GM04503 (cell line): ENCODE measurements at regions not wholly inside any gene's neighbourhood (a gene's known extent, or its start where the extent isn't known, plus 50 kb on each side); places are given as distances from the start of the nearest gene placed in this dataset.
"Not testable (repeated sequence)": the region's sequence is repeated elsewhere in the genome, so short reads cannot be mapped to it uniquely, and the experiment has no call there.

Experiments
- DNase-seq: peaks from one replicate; pipeline ENCODE4 v3.0.0-alpha.2; 2012; ENCODE audit warnings: low read depth

DNA sequence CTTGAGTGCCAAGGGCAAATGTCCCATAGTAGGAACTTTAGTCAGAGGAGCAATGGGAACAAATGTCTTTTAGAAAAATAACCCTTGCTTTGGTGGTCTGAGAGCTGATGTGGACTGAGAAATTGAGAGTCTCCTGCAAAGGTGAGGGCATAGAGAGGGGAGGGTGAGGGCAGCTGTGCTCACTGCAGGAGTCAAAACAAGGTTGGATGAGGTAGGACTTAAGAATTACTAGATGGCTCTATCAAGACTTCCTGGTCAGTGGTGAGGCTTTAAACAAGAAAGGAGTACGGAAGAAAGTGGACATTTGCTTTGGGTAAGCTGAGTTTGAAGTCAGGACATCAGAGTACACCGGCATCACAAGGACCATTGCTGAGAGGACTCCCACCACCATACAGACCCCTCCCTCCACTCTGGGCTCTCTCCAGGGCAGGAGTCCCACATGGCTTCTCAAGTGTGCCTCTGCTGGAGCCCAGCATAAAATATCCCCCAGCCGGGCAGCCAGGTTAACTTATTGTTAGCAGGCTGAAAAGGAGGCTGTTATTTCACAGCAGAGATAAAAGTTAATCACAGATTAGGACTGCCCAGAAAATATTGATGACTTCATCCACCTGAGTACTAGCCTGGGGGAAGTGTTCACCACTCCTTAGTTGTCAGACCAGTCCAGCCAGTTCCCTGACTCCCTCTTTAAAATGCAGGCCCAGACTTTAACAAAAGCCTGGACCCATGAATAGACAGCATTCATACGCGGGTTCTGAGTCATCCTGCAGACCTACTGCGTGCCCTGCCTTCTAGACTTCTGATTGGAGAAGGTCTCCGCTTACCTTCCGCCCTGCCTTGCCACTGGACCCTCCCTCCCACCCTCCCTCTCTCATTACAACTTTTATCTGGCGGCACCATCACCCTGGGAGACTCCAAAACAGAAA is 167.2 kb downstream of the BCL2L11 start:
- DNase-seq = not testable (repeated sequence)

DNA sequence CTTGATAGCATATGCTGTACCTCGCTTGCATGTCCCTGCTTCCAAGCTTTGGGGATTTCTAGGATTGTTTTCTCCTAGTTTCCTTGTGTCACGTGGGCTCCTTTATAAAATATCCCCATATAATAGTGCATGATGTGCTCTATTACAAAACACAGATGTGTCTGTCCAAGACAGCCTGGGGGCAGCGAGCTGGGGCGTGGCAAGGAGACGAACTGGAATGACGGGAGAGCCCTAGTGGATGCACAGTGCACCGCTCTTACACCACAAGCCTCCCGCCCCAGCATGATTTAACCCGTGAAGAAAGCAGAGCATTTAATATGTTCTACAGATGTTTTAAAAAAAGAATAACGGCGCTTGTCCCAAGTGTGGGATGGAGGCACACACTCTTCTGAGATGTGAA is 169.7 kb downstream of the BCL2L11 start:
- not testable (repeated sequence) for DNase-seq

- not testable (repeated sequence) for DNase-seq
Measured at GRCh38 chr2:111291566-111291965, 170.9 kb downstream of the BCL2L11 start.

DNA sequence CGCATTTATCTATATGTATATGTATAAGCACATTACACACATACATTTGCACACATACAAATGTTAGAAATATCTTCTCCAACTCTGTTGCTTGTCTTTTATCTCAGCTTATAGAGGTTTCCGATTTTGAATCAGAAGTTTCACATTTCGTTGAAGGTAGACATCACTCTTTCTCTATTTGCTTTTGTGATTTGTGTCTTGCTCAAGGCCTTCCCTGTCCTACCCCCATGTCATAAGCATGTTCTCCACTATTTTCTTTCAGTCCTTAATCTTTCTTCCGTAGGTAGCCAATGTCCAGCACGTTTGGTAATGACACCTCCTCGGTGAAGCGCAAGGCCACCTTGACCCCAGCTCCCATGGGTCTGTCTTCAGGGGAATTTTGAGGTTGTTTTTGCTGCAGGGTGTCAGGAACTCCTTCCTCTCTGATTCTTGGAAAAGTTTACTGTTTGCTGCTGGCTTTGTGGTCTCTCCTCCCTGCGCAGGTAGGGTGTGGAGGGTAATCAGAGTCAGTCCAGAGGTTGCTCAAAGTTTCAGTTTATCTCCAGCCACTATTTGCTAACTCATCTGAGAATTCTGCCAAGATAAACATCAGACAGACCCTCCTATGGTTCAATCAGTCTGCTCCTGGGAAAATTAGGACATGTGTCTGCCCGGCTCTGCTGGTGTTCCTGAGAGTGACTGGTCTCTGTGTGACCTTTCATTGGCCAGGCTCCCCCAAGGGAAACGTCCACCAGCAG is 171.7 kb downstream of the BCL2L11 start:
- DNase-seq = not testable (repeated sequence)

DNA sequence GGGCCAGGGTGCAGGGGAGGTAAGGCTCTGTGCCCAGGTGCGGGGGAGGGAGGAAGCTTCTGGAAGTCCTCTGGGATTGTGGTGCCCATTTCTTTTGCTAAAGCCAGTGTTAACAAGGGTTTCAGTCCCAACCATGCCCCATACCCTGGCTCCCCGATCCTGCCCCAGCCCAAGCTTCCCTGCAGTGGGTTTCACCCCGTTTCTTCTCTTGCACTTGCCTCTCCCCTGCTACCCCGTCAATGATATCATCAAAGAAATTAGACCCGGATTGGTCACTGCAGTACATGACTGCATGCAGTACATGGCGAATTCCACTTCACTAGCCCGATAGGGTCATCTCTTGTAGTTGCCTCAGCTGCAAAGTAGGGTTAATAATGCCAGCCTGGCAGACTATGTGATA is 174.0 kb downstream of the BCL2L11 start:
- DNase-seq = not testable (repeated sequence)

DNA sequence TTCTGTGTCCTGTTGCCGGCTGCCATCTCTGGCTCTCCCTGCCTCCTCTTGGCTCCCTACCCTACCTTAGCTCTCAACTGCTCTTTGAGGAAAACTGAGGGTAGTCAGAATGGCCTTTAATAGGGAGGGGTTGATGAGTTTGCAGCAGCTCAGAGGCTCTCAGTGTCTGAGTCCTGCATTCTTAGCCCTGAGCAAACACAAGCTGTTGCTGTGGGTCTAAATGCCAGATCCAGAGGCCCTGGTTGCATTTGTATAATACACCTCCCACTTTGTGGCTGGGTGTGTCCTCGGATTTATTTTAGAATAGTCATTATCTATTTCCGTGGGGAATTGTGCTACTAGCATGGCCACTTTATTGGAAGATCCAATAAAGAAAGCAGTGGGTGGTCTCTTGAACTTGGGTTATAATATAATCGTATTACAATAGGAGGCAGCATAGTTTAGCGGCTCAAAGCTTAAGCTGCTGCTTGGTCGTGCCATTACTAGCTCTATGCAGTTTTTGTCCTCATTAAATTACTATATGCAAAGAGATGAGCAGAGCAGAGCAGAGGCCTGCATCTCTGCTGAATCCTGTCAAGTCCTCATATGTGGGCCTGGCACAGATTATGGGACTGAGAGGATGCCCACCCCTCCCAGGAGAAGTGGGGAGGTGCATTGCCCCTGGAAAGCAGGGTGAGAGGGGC is 175.5 kb downstream of the BCL2L11 start:
- DNase-seq = not testable (repeated sequence)

DNA sequence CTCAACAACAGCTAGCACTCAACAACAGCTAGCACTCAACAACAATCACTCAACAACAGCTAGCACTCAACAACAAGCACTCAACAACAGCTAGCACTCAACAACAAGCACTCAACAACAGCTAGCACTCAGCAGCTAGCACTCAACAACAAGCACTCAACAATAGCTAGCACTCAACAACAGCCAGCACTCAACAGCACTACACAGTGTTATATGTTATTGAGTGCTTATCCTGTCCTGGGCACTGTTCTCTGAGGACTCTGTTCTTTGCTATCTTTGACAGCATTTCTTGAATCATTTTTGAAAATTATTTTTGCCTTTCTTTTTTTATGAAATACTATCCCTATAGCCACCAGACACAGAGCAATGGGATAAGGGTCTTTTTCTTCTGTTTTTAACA is 176.4 kb downstream of the BCL2L11 start:
- not testable (repeated sequence) for DNase-seq

DNA sequence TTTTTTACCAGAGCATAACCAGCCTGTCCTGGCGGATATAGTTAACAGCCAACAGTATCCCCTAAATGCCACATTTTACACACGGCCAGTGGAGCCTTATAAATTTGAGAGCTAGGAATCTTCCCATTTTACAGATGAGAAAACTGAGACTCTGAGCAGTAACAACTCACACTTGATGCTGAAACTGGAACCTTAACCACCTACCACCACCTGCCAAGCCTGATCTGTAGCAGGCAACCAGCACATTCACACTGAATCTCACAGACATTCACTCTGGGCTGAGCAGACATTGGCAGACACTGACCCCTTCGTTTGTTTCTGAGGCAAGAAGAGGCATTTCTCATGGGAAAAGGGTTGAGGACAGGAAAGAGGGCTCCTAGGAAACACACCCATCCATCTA is 178.2 kb downstream of the BCL2L11 start:
- DNase-seq = not testable (repeated sequence)

DNA sequence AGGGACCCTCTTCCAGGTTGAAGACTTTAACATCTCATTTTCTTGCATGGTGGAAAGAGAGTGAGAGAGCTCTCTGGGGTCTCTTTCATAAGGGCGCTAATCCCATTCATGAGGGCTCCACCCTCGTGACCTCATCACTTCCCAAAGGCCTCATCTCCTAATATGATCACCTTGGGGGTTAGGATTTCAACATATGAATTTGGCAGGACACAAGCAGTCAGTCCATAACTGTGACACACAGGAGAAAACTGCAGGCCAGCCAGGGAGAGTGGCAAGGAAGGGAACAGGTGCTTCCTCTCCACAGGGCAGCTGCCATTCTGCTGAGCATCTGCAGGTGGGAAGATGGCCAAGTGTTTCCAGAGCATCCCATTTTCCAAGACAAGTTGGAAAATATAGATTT is 178.9 kb downstream of the BCL2L11 start:
- not testable (repeated sequence) for DNase-seq

GRCh38 chr2:111301677-111302076 is 181.0 kb downstream of the BCL2L11 start:
- not testable (repeated sequence) for DNase-seq

DNA sequence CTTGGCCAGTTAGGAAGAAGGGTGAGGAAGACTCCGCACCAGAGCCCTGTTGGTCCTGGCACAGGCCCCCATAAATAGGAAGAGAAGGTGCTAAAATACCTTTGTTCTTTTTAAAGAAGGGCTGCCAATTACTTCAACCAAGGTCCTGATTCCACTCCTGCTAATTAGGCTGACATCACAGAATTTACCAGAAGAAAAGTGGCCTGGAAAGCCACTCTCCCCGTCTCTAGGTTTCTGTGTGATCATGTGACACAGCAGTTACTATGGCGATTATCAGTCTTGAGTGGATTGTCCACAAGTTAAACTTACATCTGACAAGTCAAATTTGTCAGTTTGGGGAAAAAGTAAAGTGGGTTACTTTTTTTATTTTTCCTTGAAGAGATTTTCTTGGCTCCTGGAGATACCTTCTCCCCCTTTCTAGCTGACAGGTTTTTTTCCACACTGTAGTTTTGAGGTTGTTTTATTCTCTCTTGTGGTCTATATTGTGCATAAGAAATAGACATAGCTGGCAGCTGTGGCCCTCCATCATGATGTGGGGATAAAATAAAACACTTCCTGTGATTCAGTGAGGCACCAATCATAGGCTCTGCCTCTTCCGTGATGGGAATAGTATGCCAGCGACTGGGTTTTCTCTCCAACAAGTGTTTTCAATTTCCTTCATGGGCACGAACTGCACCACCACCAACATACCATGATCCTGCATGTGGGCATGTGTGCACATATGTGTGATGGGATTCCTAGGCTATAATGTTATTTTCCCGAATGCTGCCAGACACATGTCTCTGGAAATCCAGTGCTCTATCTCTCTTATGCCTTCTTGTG is 181.9 kb downstream of the BCL2L11 start:
- DNase-seq = not testable (repeated sequence)

DNA sequence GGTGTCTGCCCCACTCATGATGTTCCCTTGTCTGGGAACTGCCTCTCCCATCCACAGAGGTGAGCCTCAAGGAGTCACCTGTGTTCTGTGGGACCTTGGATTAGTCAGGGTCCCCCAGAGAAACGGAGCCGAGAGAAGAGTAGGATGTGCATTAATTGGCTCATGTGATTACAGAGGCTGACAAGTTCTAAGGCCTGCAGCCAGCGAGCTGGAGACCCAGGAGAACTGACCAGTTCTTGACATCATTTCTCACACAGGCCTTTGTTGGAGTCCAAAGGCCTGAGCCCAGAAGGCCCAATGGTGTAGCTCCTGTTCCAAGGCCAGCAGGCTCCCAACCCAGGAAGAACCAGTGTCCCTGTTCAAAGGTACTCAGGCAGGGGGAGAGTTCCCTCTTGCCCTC is 186.6 kb downstream of the BCL2L11 start:
- not testable (repeated sequence) for DNase-seq

- not testable (repeated sequence) for DNase-seq
Measured at GRCh38 chr2:111309231-111310075, 188.7 kb downstream of the BCL2L11 start.

DNA sequence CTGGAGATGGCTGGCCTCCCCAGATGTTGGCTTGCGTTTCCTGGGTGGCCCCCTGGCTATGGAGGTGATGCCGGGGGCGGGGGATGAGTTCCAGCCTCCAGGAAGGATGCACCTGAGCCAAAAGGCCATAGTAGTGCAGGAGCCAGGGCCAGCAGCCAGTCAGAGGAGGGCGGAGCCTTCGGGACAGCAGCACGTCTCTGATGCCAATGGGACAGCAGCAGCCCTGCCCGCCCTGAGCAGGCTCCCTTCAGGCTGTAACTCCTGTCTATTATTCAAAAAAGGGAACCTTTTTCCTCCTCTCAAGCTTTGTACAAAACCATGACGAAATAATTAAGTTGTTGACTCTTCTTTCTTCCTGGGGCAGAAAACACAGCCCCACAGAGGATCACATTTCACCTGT is 189.7 kb downstream of the BCL2L11 start:
- DNase-seq = not testable (repeated sequence)

DNA sequence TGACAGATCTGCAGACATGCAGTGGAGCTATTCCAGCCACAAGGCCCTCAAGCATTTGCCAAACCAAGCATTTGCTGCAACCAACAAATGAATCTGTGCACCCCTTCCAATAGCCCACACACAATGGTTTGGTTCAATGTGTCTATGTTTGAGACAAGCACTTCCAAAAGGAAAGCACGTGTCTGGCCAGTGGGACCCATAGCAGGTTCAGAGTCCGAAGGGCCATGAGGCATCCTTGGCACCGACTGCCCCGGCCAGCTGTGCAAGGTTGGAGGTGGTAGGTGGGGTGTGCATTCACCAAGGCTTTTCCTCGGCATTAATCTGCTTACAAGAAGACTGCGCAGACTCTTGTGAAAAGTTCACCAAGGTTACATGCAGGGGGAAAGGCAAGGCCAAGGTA is 190.9 kb downstream of the BCL2L11 start:
- not testable (repeated sequence) for DNase-seq

- peak; percentile 30 for DNase-seq
Measured at GRCh38 chr2:111312897-111313607, 192.3 kb downstream of the BCL2L11 start.

- DNase-seq = not testable (repeated sequence)
Measured at GRCh38 chr2:111313711-111314110, 193.0 kb downstream of the BCL2L11 start.

DNA sequence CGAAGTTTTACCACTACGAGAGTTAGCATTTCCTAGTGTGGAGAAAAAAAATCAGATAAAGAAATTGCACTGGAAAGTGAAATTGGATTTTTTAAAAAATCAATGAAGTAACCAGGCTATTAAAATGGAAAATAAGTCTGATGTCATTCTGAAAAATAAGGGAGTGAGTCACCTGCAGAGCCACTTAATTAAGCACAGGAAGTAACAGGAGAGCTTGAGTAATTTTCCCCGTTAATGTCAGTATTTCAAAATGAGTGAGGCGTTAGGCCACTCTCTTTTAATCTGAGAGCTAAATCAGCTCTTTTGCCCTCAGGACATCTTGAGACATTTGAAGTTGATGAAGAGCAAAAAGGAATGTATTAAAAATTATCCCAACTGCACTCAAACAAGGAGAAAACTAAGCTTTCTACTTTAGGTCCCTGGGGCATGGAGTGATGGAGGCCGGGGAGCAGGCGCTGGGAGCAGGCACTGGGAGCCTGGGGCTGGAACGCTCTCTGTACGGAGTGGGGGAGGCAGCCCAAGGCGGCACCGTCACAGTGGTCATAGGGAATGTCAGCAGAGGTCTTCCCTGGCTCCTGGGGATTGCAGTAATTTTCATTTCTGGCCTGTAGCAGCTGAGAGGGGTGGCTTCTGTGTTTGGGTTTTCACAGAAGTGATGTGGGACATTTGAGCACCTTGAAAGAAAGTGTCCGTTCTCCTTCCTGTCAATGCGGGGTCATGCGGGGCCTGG is 194.6 kb downstream of the BCL2L11 start:
- DNase-seq = not testable (repeated sequence)

- not testable (repeated sequence) for DNase-seq
Measured at GRCh38 chr2:111316221-111316741, 195.6 kb downstream of the BCL2L11 start.
